GM12875 (cell line): ENCODE measurements at regions not wholly inside any gene's neighbourhood (a gene's known extent, or its start where the extent isn't known, plus 50 kb on each side); places are given as distances from the start of the nearest gene placed in this dataset.

Source experiments
- H3K4me3 ChIP-seq: one replicate; pipeline ENCODE4 v1.5.1; 2011; ENCODE audit warnings: low read depth, low read length, control low read depth
- CTCF ChIP-seq: IDR thresholded peaks from 2 replicates; pipeline ENCODE4 v1.5.1; 2011; ENCODE audit warnings: low read depth, mild to moderate bottlenecking, control low read depth, inconsistent platforms, low read length, moderate library complexity, borderline replicate concordance; ENCODE audit not compliant: insufficient read depth

DNA sequence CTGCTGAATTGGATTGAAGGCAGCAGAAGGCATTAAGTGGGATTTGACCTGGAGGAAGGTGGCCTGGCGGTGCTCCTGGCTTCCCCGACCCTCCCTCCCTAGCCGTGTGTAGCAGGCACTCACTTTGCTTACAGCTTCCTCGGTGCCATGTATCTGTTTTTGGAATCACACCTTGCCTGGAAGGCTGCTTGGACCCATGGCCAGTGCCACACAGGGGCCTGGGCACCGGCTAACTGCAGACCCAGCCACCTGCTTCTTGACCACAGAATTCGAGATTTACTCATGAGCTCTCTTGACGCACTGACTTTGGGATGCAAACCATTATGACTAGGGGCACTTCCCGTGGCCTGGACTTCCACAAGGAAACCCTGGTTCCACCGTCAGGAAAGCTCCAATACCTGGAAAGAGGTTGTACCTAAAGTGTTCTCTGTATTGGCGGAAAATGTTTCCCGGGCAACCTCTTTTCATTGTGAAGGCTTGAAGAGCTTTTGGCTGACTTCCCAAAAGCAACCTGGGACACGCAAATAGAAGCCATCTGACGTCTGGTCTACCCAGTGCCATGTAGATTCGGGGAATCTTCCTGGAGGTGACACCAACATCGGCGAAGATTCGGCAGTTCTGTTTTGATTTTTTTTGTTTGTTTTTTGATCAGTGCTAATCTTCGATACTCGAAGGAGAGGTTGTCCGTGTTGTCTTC is 125.6 kb upstream of the RTL1 start:
- no peak overlapping the region for H3K4me3 ChIP-seq
- no peak for TF ChIP-seq CTCF

DNA sequence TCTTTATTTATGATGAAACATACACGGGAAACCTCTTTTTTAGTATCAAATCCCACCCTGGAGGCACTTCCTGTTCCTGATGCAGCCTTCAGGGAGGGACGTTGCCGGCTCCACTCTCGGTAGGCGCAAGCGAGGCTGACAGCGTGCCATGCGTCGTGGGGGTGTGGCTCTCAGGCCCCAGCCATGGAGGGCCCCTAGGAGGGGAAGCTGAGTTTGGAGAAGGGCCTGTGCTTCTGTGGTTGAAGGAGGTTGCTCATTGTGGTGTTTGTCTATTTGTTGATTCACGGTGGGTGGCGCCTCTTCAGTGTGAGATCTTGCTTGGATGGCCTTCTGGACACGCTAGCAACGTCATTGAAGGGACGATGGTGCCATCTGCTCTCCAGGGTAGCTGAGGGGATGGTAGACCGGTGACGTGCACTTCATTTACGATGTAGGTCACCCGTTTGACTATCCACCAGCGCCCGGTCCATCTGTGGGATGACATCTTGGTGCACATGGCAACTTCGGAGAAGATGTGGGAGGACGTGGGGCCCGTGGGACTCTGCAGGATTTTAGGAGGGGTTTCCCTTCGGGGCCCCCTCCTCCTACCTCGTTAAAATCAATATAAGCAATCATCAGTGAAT is 126.3 kb upstream of the RTL1 start:
- no peak overlapping the region for H3K4me3 ChIP-seq
- no peak for TF ChIP-seq CTCF

- TF ChIP-seq CTCF, result no peak
- H3K4me3 ChIP-seq, result no peak overlapping the region
Measured at GRCh38 chr14:101030586-101030985, 127.1 kb upstream of the RTL1 start.

- no peak overlapping the region for H3K4me3 ChIP-seq
- no peak for TF ChIP-seq CTCF
Measured at GRCh38 chr14:101031186-101031585, 127.7 kb upstream of the RTL1 start.

DNA sequence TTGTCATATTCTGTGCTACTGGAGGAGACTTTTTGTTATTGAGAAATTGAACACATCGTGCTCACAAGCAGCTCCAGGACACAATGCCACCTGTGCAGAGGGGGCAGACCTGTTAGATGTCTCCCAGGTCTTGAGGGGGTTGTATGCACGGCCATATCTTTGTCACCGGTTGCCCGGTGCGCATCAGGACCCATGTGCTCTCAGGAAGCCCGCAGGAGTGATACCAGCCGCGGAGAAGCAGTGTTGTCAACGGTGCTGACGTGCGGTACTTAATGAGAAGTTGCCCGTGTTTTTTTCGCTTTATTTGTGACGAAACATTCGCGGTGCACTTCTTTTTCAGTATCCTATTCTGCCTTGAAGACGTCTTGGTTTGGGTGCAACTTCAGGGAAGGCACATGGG is 128.2 kb upstream of the RTL1 start:
- no peak for TF ChIP-seq CTCF
- H3K4me3 ChIP-seq, result no peak overlapping the region

DNA sequence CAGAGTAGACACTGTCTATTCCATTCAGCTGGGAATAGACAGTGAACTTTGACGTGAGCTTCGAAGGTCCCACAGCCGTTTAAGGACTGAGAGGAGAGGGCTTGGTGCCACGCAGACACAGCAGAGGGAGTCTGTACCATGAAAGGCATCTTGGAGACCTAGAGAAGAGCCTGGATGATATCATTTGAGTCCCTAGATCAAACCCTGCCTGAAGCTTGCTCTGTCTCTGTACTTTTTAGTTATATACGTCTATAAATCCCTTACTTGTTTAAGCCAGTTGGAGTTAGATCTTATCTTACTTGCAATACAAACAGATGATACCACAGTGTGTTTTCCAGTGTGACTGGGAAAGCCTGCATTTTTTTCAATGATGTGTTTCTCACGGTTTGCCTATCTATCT is 128.9 kb upstream of the RTL1 start:
- no peak for TF ChIP-seq CTCF

GRCh38 chr14:101033006-101033405 is 129.5 kb upstream of the RTL1 start:
- H3K4me3 ChIP-seq, result no peak overlapping the region

More for the DNA sequence above, 128.9 kb upstream of the RTL1 start:
- no peak overlapping the region for H3K4me3 ChIP-seq

More at GRCh38 chr14:101033006-101033405, 129.5 kb upstream of the RTL1 start:
- TF ChIP-seq CTCF, result no peak
